Left ventricle myocardium inferior (tissue), 1 donor: ENCODE measurements at regions not wholly inside any gene's neighbourhood (a gene's known extent, or its start where the extent isn't known, plus 50 kb on each side); places are given as distances from the start of the nearest gene placed in this dataset.

Experiments used
- DNase-seq: peaks from one replicate; pipeline ENCODE4 v3.0.0-alpha.2; 2020
- H3K27ac ChIP-seq: fragments of 200-600 bp; replicated peaks from 2 replicates; pipeline ENCODE4 v1.8.0; 2021
- H3K27me3 ChIP-seq: fragments of 200-600 bp; 2 replicates; pipeline ENCODE4 v1.8.0; 2021; ENCODE audit warnings: low read depth
- H3K36me3 ChIP-seq: fragments of 200-600 bp; 2 replicates; pipeline ENCODE4 v1.8.0; 2021
- H3K4me1 ChIP-seq: fragments of 200-600 bp; 2 replicates; pipeline ENCODE4 v1.8.0; 2021
- H3K4me3 ChIP-seq: fragments of 200-600 bp; 2 replicates; pipeline ENCODE4 v1.8.0; 2021; ENCODE audit warnings: mild to moderate bottlenecking, moderate library complexity
- H3K9me3 ChIP-seq: fragments of 200-600 bp; replicated peaks from 2 replicates; pipeline ENCODE4 v1.8.0; 2021
- CTCF ChIP-seq: fragments of 200-600 bp; IDR thresholded peaks from 2 replicates; pipeline ENCODE4 v1.8.0; 2021; ENCODE audit warnings: antibody characterized with exemption, mild to moderate bottlenecking, borderline replicate concordance
- intact Hi-C: fragments of 100-400 bp; cut with micrococcal nuclease; formaldehyde crosslinking; loops from one replicate; pipeline ENCODE4 v1.11.0; 2022
- donor health status: DM: no; HTN: yes; CAD: no; lungs with severe emphysema.

- Histone ChIP-seq H3K36me3 (no peaks in the 10 kb centered on the region), H3K4me1 (peaks cover 26% of the 10 kb centered on the region), H3K9me3 (no peaks in the 10 kb centered on the region), H3K27ac (no peak overlapping the region), H3K27me3 (peaks cover 89% of the 10 kb centered on the region), H3K4me3 (peak overlapping the region; percentile 11)
- intact Hi-C loops: no loop called here
- DNase-seq: no peak
- no peak for TF ChIP-seq CTCF
These were observed 103.8 kb upstream of the MED13L start for GRCh38 chr12:116381240-116381743.

DNA sequence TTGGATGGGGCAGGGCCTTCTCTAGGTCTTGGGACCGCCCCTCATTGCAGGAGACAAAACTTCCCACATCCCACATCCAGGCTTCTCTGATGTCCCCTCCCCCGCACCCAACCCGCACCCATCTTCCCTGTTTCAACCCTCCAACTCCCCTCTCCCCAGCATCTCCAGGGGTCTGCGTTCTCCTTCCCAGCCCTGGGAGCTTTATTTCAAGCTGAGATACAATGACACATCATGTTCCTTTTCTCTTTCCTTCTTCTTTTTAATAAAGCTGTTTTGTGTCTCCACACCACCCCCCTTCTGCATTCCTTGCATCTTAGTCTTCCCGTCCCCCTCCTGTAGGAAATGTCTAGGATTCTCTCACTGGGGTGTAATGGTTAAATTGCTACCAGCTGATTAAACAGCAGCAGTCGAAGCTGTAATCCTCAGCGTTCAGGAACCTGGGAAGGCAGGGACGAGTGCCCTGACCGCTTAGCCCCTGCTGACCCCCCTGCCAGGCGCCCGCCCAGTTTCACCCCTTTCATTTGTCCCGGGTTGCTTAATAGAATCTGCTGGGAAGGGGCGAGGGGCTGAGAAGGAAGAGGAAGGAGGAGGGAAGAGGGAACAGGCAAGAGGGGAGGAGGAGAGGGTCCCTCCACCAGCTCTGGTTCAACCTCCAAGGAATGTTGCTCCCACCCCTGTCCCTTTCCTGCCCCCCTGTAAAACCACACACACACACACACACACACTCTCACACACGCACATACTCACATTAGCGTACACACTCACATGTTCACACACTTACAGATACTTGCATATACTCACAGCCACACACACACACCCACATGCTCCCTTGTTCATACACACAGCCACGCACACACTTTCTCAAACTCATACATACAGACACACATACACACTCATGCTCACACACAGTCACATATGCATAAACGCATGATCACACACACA lies 104.5 kb upstream of the MED13L start:
- no peak for TF ChIP-seq CTCF

DNA sequence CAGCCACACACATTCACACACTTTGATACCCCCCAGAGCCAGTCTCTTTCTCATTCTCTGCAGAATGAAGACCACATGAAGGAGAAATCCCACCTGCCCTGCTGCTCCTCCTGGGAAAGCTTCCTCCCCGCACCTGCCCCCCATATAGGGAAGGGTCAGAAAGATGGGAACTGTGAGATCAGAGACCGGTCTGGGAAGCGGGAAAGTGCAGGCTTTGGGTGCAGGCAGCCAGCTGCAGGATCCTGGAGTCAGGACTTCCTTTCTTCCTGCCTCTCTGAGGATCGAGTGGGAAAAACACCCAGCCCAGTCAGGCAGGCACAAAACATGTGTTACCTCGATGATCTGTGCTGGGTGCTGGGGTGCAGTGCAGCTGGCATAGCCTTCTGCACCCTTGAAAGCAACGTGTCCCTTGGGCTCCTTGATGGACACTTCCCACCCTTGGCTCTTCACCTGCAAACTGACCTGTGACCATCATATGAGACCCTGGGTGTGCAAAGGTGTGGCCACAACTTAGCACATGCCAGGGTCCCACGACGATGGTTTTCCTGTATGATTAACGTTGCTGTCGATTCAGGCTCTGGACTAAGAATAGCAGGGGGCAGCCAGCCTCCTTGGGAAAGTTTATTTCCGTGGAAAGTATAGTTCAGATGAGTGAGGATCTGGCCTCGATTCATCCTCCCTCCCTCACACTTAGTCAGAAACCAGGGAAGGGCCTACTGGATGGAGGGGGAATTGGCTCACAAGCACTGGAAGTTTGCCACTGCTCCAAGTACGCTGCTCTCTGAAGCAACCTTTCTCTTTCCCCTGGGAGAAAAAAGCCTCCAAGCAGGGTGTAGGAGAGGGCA lies 105.4 kb upstream of the MED13L start:
- Histone ChIP-seq H3K4me3 (no peak overlapping the region), H3K27me3 (peaks cover 80% of the 10 kb centered on the region), H3K9me3 (no peaks in the 10 kb centered on the region), H3K27ac (no peak overlapping the region), H3K36me3 (no peaks in the 10 kb centered on the region), H3K4me1 (peaks cover 26% of the 10 kb centered on the region)
- TF ChIP-seq CTCF: no peak
- intact Hi-C loops: no loop called here
- DNase-seq: peak; percentile 47

More for the DNA sequence above, 104.5 kb upstream of the MED13L start:
- H3K27me3 ChIP-seq: peaks cover 89% of the 10 kb centered on the region
- peaks cover 26% of the 10 kb centered on the region for H3K4me1 ChIP-seq
- H3K9me3 ChIP-seq: no peaks in the 10 kb centered on the region
- peak overlapping the region; percentile 11 for H3K4me3 ChIP-seq
- DNase-seq: no peak
- H3K36me3 ChIP-seq: no peaks in the 10 kb centered on the region
- intact Hi-C loops: no loop called here
- no peak overlapping the region for H3K27ac ChIP-seq

GRCh38 chr12:116384175-116384574 lies 106.7 kb upstream of the MED13L start:
- Histone ChIP-seq H3K9me3 (no peaks in the 10 kb centered on the region), H3K27me3 (peaks cover 67% of the 10 kb centered on the region), H3K4me1 (peaks cover 26% of the 10 kb centered on the region), H3K4me3 (no peak overlapping the region), H3K27ac (no peak overlapping the region), H3K36me3 (no peaks in the 10 kb centered on the region)
- no peak for DNase-seq
- TF ChIP-seq CTCF: no peak
- intact Hi-C loops: no loop called here

GRCh38 chr12:116384691-116385485 lies 107.4 kb upstream of the MED13L start:
- H3K36me3 ChIP-seq: no peaks in the 10 kb centered on the region
- TF ChIP-seq CTCF: no peak
- DNase-seq: no peak
- no peak overlapping the region for H3K27ac ChIP-seq
- intact Hi-C loops: no loop called here
- H3K4me1 ChIP-seq: peaks cover 26% of the 10 kb centered on the region
- peaks cover 60% of the 10 kb centered on the region for H3K27me3 ChIP-seq
- no peak overlapping the region for H3K4me3 ChIP-seq
- no peaks in the 10 kb centered on the region for H3K9me3 ChIP-seq
